Peyer's patch (tissue), 4 donors: ENCODE measurements at regions not wholly inside any gene's neighbourhood (a gene's known extent, or its start where the extent isn't known, plus 50 kb on each side); places are given as distances from the start of the nearest gene placed in this dataset.

Experiments
- POLR2A ChIP-seq, 2 donors: fragments of 450-650 bp; IDR thresholded peaks; one replicate each; pipeline ENCODE4 v1.5.1; 2017; ENCODE audit warnings: antibody characterized with exemption in 2 of 2, mild to moderate bottlenecking in 2 of 2, moderate library complexity in 2 of 2
- TF ChIP-seq, protein P1 (sequence below), 6 experiments: fragments of 450-650 bp in 4 of 6; fragments of 200-600 bp in 2 of 6; sonication (generic) in 1 of 6; IDR thresholded peaks; one replicate each; pipeline ENCODE4 v1.5.1; 2017 to 2019; ENCODE audit warnings: antibody characterized with exemption in 6 of 6, mild to moderate bottlenecking in 3 of 6, moderate library complexity in 1 of 6

DNA sequence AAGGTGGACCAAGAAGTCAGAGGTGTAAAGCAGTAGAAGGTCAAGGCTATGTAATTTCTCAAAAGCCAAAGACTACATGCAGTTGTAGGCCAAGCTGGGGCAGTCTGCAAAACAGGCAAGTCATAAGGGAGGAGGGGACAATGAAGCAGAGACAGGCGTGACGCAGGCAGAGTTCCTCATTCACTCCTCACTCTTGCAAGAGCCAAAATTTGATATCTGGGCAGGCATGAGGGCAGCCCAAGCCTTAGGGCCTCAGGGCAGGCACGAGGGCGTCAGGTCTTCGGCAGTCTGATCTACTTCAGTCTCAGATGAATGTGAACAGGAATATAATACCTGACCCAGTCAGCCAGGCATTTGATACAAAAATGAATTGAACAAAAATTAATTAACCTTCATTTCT is 86.4 kb upstream of the AGA start:
- TF ChIP-seq, protein P1, sequence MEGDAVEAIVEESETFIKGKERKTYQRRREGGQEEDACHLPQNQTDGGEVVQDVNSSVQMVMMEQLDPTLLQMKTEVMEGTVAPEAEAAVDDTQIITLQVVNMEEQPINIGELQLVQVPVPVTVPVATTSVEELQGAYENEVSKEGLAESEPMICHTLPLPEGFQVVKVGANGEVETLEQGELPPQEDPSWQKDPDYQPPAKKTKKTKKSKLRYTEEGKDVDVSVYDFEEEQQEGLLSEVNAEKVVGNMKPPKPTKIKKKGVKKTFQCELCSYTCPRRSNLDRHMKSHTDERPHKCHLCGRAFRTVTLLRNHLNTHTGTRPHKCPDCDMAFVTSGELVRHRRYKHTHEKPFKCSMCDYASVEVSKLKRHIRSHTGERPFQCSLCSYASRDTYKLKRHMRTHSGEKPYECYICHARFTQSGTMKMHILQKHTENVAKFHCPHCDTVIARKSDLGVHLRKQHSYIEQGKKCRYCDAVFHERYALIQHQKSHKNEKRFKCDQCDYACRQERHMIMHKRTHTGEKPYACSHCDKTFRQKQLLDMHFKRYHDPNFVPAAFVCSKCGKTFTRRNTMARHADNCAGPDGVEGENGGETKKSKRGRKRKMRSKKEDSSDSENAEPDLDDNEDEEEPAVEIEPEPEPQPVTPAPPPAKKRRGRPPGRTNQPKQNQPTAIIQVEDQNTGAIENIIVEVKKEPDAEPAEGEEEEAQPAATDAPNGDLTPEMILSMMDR (IDR thresholded peaks at IDR 0.05): no peak
- no peak for TF ChIP-seq POLR2A (IDR thresholded peaks at IDR 0.05)
